ENCODE measurements at regions not wholly inside any gene's neighbourhood (a gene's known extent, or its start where the extent isn't known, plus 50 kb on each side); places are given as distances from the start of the nearest gene placed in this dataset.

DNA sequence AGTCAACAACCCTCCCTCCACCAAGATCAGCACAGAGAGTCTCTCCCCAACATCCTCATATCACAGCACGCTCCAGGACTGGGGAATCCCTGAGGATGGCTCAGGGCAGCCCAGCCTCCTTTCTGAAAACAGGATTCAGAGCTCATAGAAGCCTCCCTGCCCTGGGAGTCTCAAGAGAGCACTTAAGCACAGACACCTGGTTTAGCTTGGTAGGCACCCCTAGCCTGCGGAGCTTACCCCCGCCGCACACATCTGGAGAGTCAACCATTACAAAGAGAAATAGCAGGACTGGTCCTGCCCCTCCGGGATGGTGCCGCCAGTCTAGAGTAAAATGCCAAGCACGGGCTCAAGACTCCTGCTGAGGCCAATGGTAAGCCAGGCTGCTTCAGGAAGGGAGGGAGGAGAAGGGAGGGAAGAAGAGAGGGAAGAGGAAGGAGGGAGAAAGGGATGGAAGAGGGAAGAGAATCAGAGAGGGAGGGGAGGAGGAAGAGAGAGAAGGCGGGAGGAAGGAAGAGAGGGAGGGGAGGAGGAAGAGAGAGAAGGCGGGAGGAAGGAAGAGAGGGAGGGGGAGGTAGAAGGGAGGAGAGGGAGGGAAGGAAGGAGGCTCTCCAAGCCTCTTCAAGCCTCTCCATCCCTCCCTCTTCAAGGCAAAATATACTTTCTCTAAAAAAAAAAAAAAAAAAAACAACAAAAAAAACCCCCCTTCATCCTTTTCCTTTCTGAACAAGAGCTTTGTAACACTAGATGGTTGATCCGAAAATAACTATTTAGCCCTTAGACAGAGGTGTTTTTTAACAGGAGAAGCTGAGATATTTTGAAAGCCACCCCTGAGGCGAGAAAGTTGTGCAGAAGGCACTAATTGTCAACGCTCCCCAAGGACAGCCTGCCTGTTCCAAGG, 278.6 kb upstream of the TLE3 start:
- TF ChIP-seq, protein P1, sequence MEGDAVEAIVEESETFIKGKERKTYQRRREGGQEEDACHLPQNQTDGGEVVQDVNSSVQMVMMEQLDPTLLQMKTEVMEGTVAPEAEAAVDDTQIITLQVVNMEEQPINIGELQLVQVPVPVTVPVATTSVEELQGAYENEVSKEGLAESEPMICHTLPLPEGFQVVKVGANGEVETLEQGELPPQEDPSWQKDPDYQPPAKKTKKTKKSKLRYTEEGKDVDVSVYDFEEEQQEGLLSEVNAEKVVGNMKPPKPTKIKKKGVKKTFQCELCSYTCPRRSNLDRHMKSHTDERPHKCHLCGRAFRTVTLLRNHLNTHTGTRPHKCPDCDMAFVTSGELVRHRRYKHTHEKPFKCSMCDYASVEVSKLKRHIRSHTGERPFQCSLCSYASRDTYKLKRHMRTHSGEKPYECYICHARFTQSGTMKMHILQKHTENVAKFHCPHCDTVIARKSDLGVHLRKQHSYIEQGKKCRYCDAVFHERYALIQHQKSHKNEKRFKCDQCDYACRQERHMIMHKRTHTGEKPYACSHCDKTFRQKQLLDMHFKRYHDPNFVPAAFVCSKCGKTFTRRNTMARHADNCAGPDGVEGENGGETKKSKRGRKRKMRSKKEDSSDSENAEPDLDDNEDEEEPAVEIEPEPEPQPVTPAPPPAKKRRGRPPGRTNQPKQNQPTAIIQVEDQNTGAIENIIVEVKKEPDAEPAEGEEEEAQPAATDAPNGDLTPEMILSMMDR (conservative IDR thresholded peaks at IDR 0.05 in 1 of 2, IDR thresholded peaks at IDR 0.05 in 1 of 2; ENCODE audit: low read depth in 1 of 2, low read length in 2 of 2) = no peak
- TF ChIP-seq EZH2 (IDR thresholded peaks at IDR 0.05; ENCODE audit: low read length, missing control alignments) = no peak
